Effector memory CD4-positive, alpha-beta T cell (primary cell): ENCODE measurements at regions not wholly inside any gene's neighbourhood (a gene's known extent, or its start where the extent isn't known, plus 50 kb on each side); places are given as distances from the start of the nearest gene placed in this dataset.

Experiments used
- DNase-seq, 3 donors: peaks; one replicate each; pipeline ENCODE4 v3.0.0-alpha.2; 2020
- H3K27ac ChIP-seq: 2 replicates; pipeline ENCODE4 v1.7.0; 2013; ENCODE audit warnings: mild to moderate bottlenecking, low read length, moderate library complexity; ENCODE audit not compliant: insufficient read depth, poor library complexity, severe bottlenecking
- H3K27me3 ChIP-seq: replicated peaks from 2 replicates; pipeline ENCODE4 v1.7.0; 2013; ENCODE audit warnings: mild to moderate bottlenecking, low read length; ENCODE audit not compliant: insufficient read depth, control insufficient read depth, poor library complexity, severe bottlenecking
- H3K36me3 ChIP-seq: 2 replicates; pipeline ENCODE4 v1.7.0; 2013; ENCODE audit warnings: mild to moderate bottlenecking, low read length, moderate library complexity; ENCODE audit not compliant: control insufficient read depth, insufficient read depth
- H3K4me1 ChIP-seq: 2 replicates; pipeline ENCODE4 v1.7.0; 2013; ENCODE audit warnings: low read length, mild to moderate bottlenecking; ENCODE audit not compliant: control insufficient read depth, insufficient read depth, poor library complexity, severe bottlenecking
- H3K4me3 ChIP-seq: 2 replicates; pipeline ENCODE4 v1.7.0; 2013; ENCODE audit warnings: low read length, low read depth, mild to moderate bottlenecking; ENCODE audit not compliant: insufficient read depth, poor library complexity, severe bottlenecking
- H3K9me3 ChIP-seq: 2 replicates; pipeline ENCODE4 v1.7.0; 2013; ENCODE audit warnings: mild to moderate bottlenecking, low read length, moderate library complexity; ENCODE audit not compliant: control insufficient read depth

DNA sequence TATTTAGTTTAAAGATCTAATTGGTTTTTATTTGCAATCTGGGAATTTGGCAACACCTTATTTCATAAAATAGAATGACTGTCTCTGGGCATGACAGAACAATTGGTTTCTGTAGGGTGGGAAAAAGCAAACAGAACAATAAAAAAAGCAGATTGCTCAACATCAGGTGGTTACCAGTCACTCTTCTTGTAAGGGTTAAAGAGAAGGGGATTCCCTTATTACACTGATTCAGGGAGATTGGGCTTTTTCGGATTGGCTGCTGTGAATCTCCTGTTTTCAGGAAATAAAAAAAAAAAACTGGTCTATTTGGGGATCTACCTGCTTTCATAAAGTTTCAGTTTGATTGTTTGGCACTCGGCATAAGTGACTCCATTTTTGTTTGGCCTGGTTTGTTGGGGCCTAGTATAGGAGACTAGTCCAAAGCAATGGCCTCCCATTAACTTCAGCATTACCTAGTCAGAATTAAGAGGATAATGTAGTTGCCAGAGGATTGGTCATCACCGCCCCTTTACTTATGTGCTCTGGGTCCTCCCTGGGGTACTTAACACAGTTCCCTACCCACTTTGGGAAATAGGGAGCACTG, 380.5 kb downstream of the IDS start:
- Histone ChIP-seq H3K27me3 (no peaks in the 10 kb centered on the region), H3K9me3 (no peaks in the 10 kb centered on the region), H3K36me3 (no peaks in the 10 kb centered on the region), H3K4me3 (no peak overlapping the region), H3K4me1 (no peaks in the 10 kb centered on the region), H3K27ac (no peak overlapping the region)
- no peak for DNase-seq

DNA sequence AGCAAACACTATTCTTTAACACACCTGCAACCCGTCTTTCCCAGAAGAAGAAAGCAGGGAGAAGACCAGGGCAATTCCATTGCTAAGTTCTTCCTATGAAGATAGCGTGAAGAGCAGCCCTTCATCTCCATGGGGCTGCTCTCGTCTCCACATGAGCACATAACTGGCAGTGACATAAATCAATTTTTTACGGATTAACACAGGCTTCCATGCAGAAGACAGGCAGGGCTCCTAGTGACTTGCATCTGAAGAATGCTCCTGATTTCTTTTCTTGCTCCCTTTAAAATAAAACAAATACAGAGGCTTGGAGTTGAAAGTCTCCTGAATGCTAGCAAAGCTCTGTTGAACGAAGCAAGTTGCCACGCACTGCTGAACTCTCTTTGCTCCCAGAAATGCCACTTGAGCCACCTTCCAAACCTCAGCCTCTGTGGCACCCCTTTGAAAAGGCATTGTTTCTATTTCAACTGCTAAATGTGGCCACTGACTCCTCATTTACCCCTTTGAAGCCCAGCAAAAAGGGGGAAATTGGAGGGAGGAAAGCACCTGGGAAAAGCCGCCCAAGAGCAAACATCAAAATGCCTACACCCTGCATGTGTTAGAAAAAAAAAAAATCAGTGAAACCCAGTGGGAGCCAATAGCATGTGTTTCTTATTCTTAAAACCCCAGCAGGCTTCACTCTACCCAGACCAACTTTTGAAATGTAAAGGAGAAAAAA, 383.7 kb downstream of the IDS start:
- Histone ChIP-seq H3K4me3 (no peak overlapping the region), H3K36me3 (no peaks in the 10 kb centered on the region), H3K27ac (no peak overlapping the region), H3K4me1 (no peaks in the 10 kb centered on the region), H3K9me3 (no peaks in the 10 kb centered on the region), H3K27me3 (no peaks in the 10 kb centered on the region)
- no peak for DNase-seq

DNA sequence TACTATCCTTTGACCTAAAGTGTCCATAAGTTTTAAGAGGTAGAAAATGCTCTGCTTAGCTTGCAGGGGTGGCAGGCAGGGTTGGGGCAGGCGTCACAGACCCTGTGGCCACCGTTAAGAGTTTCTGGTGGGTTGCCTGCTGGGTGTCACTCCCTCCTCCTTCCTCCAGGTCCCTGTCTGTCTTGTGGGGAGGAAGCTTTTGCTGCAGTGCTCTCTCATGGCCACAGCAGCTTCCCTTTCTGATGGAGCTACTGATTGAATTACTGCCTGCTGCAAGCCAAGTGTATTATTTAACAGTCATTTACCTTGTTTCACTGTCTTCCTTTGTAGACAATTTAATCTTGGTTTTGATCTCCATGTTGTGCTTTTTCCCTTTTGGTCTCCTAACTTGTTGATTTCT, 384.6 kb downstream of the IDS start:
- no peaks in the 10 kb centered on the region for H3K4me1 ChIP-seq

DNA sequence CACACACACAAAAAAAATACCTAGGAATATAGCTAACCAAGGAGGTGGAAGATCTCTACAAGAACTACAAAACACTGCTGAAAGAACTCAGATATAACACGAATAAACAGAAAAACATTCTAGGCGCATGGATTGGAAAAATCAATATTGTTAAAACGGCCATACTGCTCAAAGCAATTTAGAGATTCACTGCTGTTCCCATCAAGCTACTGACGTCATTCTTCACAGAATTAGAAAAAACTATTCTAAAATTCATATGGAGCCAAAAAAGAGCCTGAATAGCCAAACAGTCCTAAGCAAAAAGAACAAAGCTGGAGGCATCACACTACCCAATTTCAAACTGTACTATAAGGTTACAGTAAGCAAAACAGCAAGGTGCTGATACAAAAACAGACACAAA, 390.2 kb downstream of the IDS start:
- H3K9me3 ChIP-seq: no peaks in the 10 kb centered on the region

More for the DNA sequence above, 384.6 kb downstream of the IDS start:
- Histone ChIP-seq H3K4me3 (no peak overlapping the region), H3K36me3 (no peaks in the 10 kb centered on the region), H3K27ac (no peak overlapping the region), H3K27me3 (no peaks in the 10 kb centered on the region), H3K9me3 (no peaks in the 10 kb centered on the region)
- DNase-seq: no peak

DNA sequence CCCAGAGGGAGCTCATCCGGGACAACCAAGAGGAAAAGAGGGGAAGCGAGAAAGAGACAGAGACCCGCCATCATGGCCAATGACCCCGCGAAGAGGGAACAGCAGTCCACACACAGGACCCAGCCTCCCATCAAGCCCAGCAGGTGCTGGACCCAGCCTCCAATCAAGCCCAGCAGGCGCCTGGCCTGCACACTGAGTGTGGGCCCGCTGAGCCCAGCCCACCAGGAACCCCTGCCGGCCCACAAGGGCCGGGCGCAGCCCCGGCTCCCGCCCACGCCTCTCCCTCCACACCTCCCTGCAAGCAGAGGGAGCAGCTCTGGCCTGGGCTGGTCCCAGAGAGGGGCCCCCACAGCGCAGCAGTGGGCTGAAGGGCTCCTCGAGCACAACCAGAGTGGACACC, 391.1 kb downstream of the IDS start:
- DNase-seq: no peak
- no peak overlapping the region for H3K4me3 ChIP-seq
- no peaks in the 10 kb centered on the region for H3K4me1 ChIP-seq
- H3K27me3 ChIP-seq: no peaks in the 10 kb centered on the region
- no peaks in the 10 kb centered on the region for H3K9me3 ChIP-seq
- no peaks in the 10 kb centered on the region for H3K36me3 ChIP-seq
- H3K27ac ChIP-seq: no peak overlapping the region

More for the DNA sequence above, 390.2 kb downstream of the IDS start:
- H3K4me3 ChIP-seq: no peak overlapping the region
- H3K4me1 ChIP-seq: no peaks in the 10 kb centered on the region
- H3K27ac ChIP-seq: no peak overlapping the region
- no peak for DNase-seq
- H3K27me3 ChIP-seq: no peaks in the 10 kb centered on the region
- H3K36me3 ChIP-seq: no peaks in the 10 kb centered on the region

DNA sequence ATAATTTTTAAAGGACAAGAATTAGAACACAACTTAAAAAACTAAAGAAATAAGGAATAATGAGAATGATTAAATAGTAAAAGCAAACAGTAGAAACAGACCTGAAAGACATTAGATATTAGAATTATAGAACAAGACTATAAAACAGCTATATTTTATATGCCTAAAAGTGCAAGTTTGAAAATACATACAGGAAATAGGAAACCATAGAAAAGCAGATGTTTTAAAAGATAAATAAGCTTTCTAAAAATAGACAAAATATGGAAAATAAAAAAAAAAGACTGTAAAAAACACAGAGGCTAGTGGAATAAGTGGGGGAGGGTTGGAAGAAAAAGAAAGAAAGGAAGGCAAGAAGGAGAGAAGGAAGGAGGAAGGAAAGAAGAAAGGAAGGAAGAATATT, 407.3 kb downstream of the IDS start:
- Histone ChIP-seq H3K27me3 (no peaks in the 10 kb centered on the region), H3K4me1 (no peaks in the 10 kb centered on the region), H3K9me3 (no peaks in the 10 kb centered on the region), H3K27ac (no peak overlapping the region), H3K4me3 (no peak overlapping the region), H3K36me3 (no peaks in the 10 kb centered on the region)
- DNase-seq: no peak

DNA sequence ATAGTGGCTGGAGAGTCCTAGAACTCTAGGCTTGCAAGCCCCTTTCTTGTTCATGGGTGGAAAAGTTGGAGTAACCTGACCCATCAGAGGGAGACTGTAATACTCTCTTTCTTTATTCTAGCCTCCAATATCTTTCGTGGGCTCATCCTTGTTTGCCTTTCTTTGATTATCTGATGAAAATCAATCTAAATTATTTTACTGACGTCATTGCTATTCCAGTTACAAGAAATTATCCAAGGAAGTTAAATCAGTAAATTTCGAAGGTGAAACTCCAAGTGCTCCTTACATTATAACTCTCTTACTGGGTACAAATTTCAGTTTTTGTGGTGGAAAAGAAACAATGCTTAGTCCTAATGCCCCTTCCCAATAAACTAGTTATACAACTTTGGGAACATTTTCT, 412.9 kb downstream of the IDS start:
- no peaks in the 10 kb centered on the region for H3K9me3 ChIP-seq
- no peak overlapping the region for H3K27ac ChIP-seq
- no peak overlapping the region for H3K4me3 ChIP-seq
- no peaks in the 10 kb centered on the region for H3K27me3 ChIP-seq
- no peaks in the 10 kb centered on the region for H3K36me3 ChIP-seq
- H3K4me1 ChIP-seq: no peaks in the 10 kb centered on the region
- DNase-seq: no peak

DNA sequence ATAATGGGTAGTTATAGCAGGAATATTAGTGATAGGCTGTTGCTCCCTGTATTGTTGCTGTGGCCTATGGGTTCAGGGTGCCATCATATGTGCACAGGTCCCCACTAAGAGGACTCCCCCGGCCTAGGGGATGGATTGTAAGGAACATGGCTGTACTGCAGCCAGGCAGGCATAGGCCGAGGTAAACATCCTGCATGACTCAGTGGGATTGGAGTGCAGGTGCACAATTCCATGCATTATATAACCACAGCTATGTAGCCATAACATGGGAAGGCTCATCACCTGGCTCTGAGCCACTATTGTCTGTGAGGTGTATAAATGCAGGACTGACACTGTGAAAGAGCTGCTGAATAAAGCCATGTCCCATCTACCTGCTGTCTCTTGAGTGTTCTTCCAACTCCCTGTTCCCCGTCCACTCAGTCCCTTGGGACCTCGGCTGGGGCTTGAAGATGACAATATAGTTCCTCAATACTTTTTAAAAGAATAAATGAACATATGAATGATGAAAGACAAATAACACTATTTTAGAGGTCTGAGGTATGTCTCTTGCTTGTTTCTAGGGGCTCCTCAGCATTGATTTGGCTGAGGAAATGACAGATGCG, 425.2 kb downstream of the IDS start:
- Histone ChIP-seq H3K4me3 (no peak overlapping the region), H3K27me3 (no peaks in the 10 kb centered on the region), H3K27ac (no peak overlapping the region), H3K4me1 (no peaks in the 10 kb centered on the region), H3K9me3 (no peaks in the 10 kb centered on the region), H3K36me3 (no peaks in the 10 kb centered on the region)
- no peak for DNase-seq

DNA sequence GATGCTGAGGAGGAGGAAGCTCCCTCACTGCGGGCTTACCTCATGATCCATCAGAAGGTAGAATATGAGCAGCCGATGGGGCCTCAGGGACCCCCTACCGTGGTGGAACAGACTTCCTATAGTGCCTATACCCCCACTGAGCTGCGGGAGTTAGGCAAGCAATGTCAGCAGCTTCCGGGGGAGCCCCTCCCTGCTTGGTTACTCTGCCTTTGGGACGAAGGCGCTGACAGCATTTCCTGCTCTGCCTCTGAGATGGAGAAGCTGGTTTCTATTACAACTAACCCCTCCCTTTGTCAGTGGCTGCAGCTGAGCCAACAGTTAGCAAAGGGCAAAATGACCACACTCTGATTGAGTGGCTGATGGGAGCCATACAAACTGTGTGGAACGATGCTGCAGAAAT, 430.7 kb downstream of the IDS start:
- Histone ChIP-seq H3K9me3 (no peaks in the 10 kb centered on the region), H3K27me3 (no peaks in the 10 kb centered on the region), H3K27ac (no peak overlapping the region), H3K4me3 (no peak overlapping the region), H3K36me3 (no peaks in the 10 kb centered on the region), H3K4me1 (no peaks in the 10 kb centered on the region)
- no peak for DNase-seq

DNA sequence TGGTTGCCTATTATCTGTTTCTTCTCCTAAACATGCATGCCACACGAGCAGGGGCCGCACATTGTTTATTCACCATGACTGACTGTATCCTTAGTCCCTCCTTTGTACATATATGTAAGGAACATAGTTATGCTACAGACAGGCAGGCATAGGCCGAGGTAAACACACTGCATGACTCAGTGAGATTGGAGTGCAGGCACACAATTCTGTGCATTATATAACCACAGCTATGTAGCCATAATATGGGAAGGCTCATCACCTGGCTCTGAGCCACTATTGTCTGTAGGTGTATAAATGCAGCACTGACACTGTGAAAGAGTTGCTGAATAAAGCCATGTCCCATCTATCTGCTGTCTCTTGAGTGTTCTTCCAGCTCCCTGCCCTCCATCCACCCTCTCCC, 431.6 kb downstream of the IDS start:
- Histone ChIP-seq H3K27ac (no peak overlapping the region), H3K27me3 (no peaks in the 10 kb centered on the region), H3K36me3 (no peaks in the 10 kb centered on the region), H3K9me3 (no peaks in the 10 kb centered on the region), H3K4me3 (no peak overlapping the region), H3K4me1 (no peaks in the 10 kb centered on the region)
- DNase-seq: no peak
